ENCODE measurements at regions not wholly inside any gene's neighbourhood (a gene's known extent, or its start where the extent isn't known, plus 50 kb on each side); places are given as distances from the start of the nearest gene placed in this dataset.
A peak's percentile ranks its signal among the peaks of the same experiment; 100 is the strongest.

GRCh38 chr7:135801877-135802276, 53.3 kb upstream of the FAM180A start:
- Histone ChIP-seq H3K27ac (ENCODE audit: low read depth, low read length) (no peak overlapping the region), H4K91ac (ENCODE audit: low read depth, low read length) (peak overlapping the region; percentile 31), H3K9ac (ENCODE audit: low read length) (no peak overlapping the region), H3K4me2 (ENCODE audit: low read length) (no peak overlapping the region), H3K4me3 (ENCODE audit: low read depth, low read length) (no peak overlapping the region), H2BK120ac (ENCODE audit: insufficient read depth, low read length, poor library complexity) (peak overlapping the region; percentile 8), H3K4ac (ENCODE audit: low read depth, low read length) (no peak overlapping the region), H2BK5ac (ENCODE audit: low read depth, low read length, poor library complexity) (no peak overlapping the region), H3K27me3 (ENCODE audit: insufficient read depth, low read length) (no peaks in the 10 kb centered on the region), H2AFZ (ENCODE audit: insufficient read depth, low read length, poor library complexity) (no peak overlapping the region), H3K79me1 (ENCODE audit: low read length) (peaks cover 5% of the 10 kb centered on the region), H3K4me1 (ENCODE audit: control insufficient read depth in 1 of 2, insufficient read depth in 2 of 2, low read length in 2 of 2) (peaks cover 0 to 3% of the 10 kb centered on the region in 2 experiments), H3K9me3 (ENCODE audit: insufficient read depth, low read depth, low read length) (no peaks in the 10 kb centered on the region), H3K18ac (ENCODE audit: low read length) (no peak overlapping the region), H4K12ac (ENCODE audit: low read depth, low read length) (no peak overlapping the region), H3K79me2 (ENCODE audit: control insufficient read depth, insufficient read depth, low read length, poor library complexity) (no peaks in the 10 kb centered on the region), H4K8ac (ENCODE audit: low read depth, low read length) (no peak overlapping the region), H3K36me3 (ENCODE audit: control insufficient read depth in 1 of 2, insufficient read depth in 2 of 2, low read length in 2 of 2) (no peaks in the 10 kb centered on the region), H3K23ac (ENCODE audit: low read length) (no peak overlapping the region), H3K14ac (ENCODE audit: low read length) (no peak overlapping the region), H2AK5ac (ENCODE audit: low read length) (no peak overlapping the region), H2BK12ac (ENCODE audit: low read length) (no peak overlapping the region)
- WGBS (ENCODE audit: extremely low coverage, insufficient coverage, insufficient read length) = no CpG with 5 or more reads among the region's 6 CpGs
- DNase-seq = no peak

- no peaks in the 10 kb centered on the region for H3K36me3 ChIP-seq (ENCODE audit: control insufficient read depth in 1 of 2, insufficient read depth in 2 of 2, low read length in 2 of 2)
- H4K8ac ChIP-seq (ENCODE audit: low read depth, low read length) = no peak overlapping the region
- H3K79me2 ChIP-seq (ENCODE audit: control insufficient read depth, insufficient read depth, low read length, poor library complexity) = no peaks in the 10 kb centered on the region
- no peak overlapping the region for H3K23ac ChIP-seq (ENCODE audit: low read length)
- H3K27ac ChIP-seq (ENCODE audit: low read depth, low read length) = no peak overlapping the region
- H3K27me3 ChIP-seq (ENCODE audit: insufficient read depth, low read length) = no peaks in the 10 kb centered on the region
- DNase-seq = peak; percentile 7 to 80
- WGBS (ENCODE audit: extremely low coverage, insufficient coverage, insufficient read length) = no CpG with 5 or more reads among the region's 16 CpGs
- no peak overlapping the region for H2BK5ac ChIP-seq (ENCODE audit: low read depth, low read length, poor library complexity)
- H3K4me2 ChIP-seq (ENCODE audit: low read length) = no peak overlapping the region
- no peak overlapping the region for H2BK12ac ChIP-seq (ENCODE audit: low read length)
- no peak overlapping the region for H3K18ac ChIP-seq (ENCODE audit: low read length)
- peaks cover 0 to 3% of the 10 kb centered on the region in 2 experiments for H3K4me1 ChIP-seq (ENCODE audit: control insufficient read depth in 1 of 2, insufficient read depth in 2 of 2, low read length in 2 of 2)
- H3K79me1 ChIP-seq (ENCODE audit: low read length) = peaks cover 5% of the 10 kb centered on the region
- no peak overlapping the region for H2AK5ac ChIP-seq (ENCODE audit: low read length)
- no peak overlapping the region for H3K9ac ChIP-seq (ENCODE audit: low read length)
- no peak overlapping the region for H3K4me3 ChIP-seq (ENCODE audit: low read depth, low read length)
- H3K4ac ChIP-seq (ENCODE audit: low read depth, low read length) = no peak overlapping the region
- H3K9me3 ChIP-seq (ENCODE audit: insufficient read depth, low read depth, low read length) = no peaks in the 10 kb centered on the region
- H2AFZ ChIP-seq (ENCODE audit: insufficient read depth, low read length, poor library complexity) = no peak overlapping the region
- no peak overlapping the region for H4K91ac ChIP-seq (ENCODE audit: low read depth, low read length)
- H2BK120ac ChIP-seq (ENCODE audit: insufficient read depth, low read length, poor library complexity) = no peak overlapping the region
- H4K12ac ChIP-seq (ENCODE audit: low read depth, low read length) = no peak overlapping the region
- no peak overlapping the region for H3K14ac ChIP-seq (ENCODE audit: low read length)
Measured at GRCh38 chr7:135801045-135801693, 52.6 kb upstream of the FAM180A start.

- Histone ChIP-seq H3K4me3 (ENCODE audit: low read depth, low read length) (no peak overlapping the region), H4K12ac (ENCODE audit: low read depth, low read length) (no peak overlapping the region), H3K23ac (ENCODE audit: low read length) (no peak overlapping the region), H2AK5ac (ENCODE audit: low read length) (peak overlapping the region; percentile 38), H4K91ac (ENCODE audit: low read depth, low read length) (no peak overlapping the region), H3K4me2 (ENCODE audit: low read length) (no peak overlapping the region), H3K9ac (ENCODE audit: low read length) (no peak overlapping the region), H3K79me2 (ENCODE audit: control insufficient read depth, insufficient read depth, low read length, poor library complexity) (no peaks in the 10 kb centered on the region), H3K9me3 (ENCODE audit: insufficient read depth, low read depth, low read length) (no peaks in the 10 kb centered on the region), H2BK12ac (ENCODE audit: low read length) (peak overlapping the region; percentile 89), H3K79me1 (ENCODE audit: low read length) (peaks cover 7% of the 10 kb centered on the region), H2BK120ac (ENCODE audit: insufficient read depth, low read length, poor library complexity) (peak overlapping the region; percentile 52), H3K4ac (ENCODE audit: low read depth, low read length) (no peak overlapping the region), H3K27ac (ENCODE audit: low read depth, low read length) (no peak overlapping the region), H2AFZ (ENCODE audit: insufficient read depth, low read length, poor library complexity) (no peak overlapping the region), H3K36me3 (ENCODE audit: control insufficient read depth in 1 of 2, insufficient read depth in 2 of 2, low read length in 2 of 2) (no peaks in the 10 kb centered on the region), H3K27me3 (ENCODE audit: insufficient read depth, low read length) (no peaks in the 10 kb centered on the region), H3K14ac (ENCODE audit: low read length) (peak overlapping the region; percentile 28), H2BK5ac (ENCODE audit: low read depth, low read length, poor library complexity) (no peak overlapping the region), H3K18ac (ENCODE audit: low read length) (peak overlapping the region; percentile 9), H3K4me1 (ENCODE audit: control insufficient read depth in 1 of 2, insufficient read depth in 2 of 2, low read length in 2 of 2) (peaks cover 0 to 3% of the 10 kb centered on the region in 2 experiments), H4K8ac (ENCODE audit: low read depth, low read length) (peak overlapping the region; percentile 14)
- no CpG with 5 or more reads among the region's 10 CpGs for WGBS (ENCODE audit: extremely low coverage, insufficient coverage, insufficient read length)
- no peak for DNase-seq
Measured at GRCh38 chr7:135800560-135800959, 51.9 kb upstream of the FAM180A start.

GRCh38 chr7:135799881-135800280, 51.3 kb upstream of the FAM180A start:
- no peak overlapping the region for H4K91ac ChIP-seq (ENCODE audit: low read depth, low read length)

More at GRCh38 chr7:135799881-135800280, 51.3 kb upstream of the FAM180A start:
- no peak overlapping the region for H3K9ac ChIP-seq (ENCODE audit: low read length)
- no peak overlapping the region for H4K12ac ChIP-seq (ENCODE audit: low read depth, low read length)
- H2AFZ ChIP-seq (ENCODE audit: insufficient read depth, low read length, poor library complexity) = no peak overlapping the region
- no peaks in the 10 kb centered on the region for H3K27me3 ChIP-seq (ENCODE audit: insufficient read depth, low read length)
- H3K23ac ChIP-seq (ENCODE audit: low read length) = no peak overlapping the region
- H3K27ac ChIP-seq (ENCODE audit: low read depth, low read length) = no peak overlapping the region
- H3K9me3 ChIP-seq (ENCODE audit: insufficient read depth, low read depth, low read length) = no peaks in the 10 kb centered on the region
- no peak overlapping the region for H3K4me3 ChIP-seq (ENCODE audit: low read depth, low read length)
- H2BK120ac ChIP-seq (ENCODE audit: insufficient read depth, low read length, poor library complexity) = no peak overlapping the region
- no peak overlapping the region for H2BK5ac ChIP-seq (ENCODE audit: low read depth, low read length, poor library complexity)
- no peak overlapping the region for H3K4me2 ChIP-seq (ENCODE audit: low read length)
- H3K4ac ChIP-seq (ENCODE audit: low read depth, low read length) = no peak overlapping the region
- no peaks in the 10 kb centered on the region for H3K36me3 ChIP-seq (ENCODE audit: control insufficient read depth in 1 of 2, insufficient read depth in 2 of 2, low read length in 2 of 2)
- peaks cover 7% of the 10 kb centered on the region for H3K79me1 ChIP-seq (ENCODE audit: low read length)
- no peak overlapping the region for H2BK12ac ChIP-seq (ENCODE audit: low read length)
- no CpG with 5 or more reads among the region's 3 CpGs for WGBS (ENCODE audit: extremely low coverage, insufficient coverage, insufficient read length)
- no peaks in the 10 kb centered on the region for H3K79me2 ChIP-seq (ENCODE audit: control insufficient read depth, insufficient read depth, low read length, poor library complexity)
- no peak overlapping the region for H3K14ac ChIP-seq (ENCODE audit: low read length)
- H3K4me1 ChIP-seq (ENCODE audit: control insufficient read depth in 1 of 2, insufficient read depth in 2 of 2, low read length in 2 of 2) = peaks cover 0 to 3% of the 10 kb centered on the region in 2 experiments
- no peak overlapping the region for H4K8ac ChIP-seq (ENCODE audit: low read depth, low read length)
- no peak overlapping the region for H3K18ac ChIP-seq (ENCODE audit: low read length)
- H2AK5ac ChIP-seq (ENCODE audit: low read length) = no peak overlapping the region
- DNase-seq = no peak

Data from trophoblast cell (in vitro differentiated cells and primary cell).